ENCODE measurements at regions not wholly inside any gene's neighbourhood (a gene's known extent, or its start where the extent isn't known, plus 50 kb on each side); places are given as distances from the start of the nearest gene placed in this dataset.
"Not testable (repeated sequence)": the region's sequence is repeated elsewhere in the genome, so short reads cannot be mapped to it uniquely, and the experiment has no call there.

DNA sequence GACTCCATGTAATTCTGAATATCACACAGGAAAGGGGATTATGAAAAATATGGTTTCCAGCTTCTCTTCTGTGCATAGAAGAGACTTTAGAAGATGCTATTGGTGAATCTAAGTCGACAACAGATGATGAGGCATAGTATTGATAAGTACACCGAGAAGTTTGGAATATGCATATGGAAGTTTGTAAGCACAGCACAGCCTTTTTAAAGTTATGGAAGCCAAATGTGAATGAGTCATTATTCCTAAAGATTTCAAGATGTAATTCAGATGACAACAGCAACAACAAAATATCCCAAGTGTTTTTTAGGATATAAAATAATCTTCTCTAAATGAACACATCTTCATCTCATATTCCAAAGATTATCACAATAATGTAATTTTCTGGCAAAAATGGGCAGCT lies 1723.3 kb downstream of the EFNA5 start:
- no peak for DNase-seq

DNA sequence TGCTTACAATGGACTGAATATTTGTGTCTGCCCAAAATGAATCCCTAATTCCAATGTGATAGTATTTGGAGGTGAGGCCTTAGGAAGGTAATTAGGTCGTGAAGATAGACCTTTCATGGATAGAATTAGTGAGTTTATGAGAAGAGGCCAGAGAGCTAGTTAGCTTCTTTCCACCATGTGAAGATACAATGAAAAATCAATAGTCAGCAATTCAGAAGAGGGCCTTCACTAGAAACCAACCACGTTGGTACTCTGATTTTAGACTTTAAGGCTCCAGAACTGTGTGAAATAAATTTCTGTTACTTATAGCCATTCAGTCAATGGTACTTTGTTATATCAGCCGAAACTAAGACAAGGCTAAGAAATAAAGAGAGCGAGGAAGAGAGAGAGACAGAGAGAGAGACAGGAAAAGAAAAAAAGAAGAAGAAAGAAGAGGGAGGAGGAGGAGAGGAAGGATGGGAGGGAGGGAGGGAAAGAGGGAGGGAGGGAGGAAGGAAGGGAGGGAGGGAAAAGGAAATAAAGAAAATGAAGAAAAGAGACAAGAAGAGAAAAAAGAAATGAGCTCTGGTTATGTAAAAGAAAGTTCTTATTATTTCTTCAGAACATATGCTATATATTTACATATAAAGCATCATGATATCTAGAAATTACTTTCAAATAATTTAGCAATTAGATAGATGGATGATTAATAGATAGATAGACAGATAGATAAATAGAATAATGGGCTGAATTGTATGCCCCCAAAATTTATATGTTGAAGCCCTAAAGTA lies 1725.3 kb downstream of the EFNA5 start:
- DNase-seq = no peak

DNA sequence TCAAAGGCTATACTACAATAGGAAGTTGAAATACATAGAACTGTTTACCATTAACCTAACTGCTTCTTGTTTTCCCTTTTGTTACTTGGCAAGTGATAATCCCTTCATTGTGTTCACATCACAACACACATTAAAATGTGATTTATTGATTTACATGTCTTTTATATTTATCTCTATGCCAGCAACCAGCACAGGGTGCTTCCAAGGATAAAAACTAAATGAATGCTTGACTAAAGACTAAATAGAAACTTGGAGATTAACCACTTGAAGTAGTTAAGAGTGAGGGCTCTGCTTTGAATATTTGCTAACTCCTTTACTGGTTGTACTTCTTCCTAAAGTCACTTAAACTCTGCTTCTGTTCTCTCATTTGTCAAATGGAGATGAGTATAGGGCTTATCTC lies 1730.6 kb downstream of the EFNA5 start:
- no peak for DNase-seq

DNA sequence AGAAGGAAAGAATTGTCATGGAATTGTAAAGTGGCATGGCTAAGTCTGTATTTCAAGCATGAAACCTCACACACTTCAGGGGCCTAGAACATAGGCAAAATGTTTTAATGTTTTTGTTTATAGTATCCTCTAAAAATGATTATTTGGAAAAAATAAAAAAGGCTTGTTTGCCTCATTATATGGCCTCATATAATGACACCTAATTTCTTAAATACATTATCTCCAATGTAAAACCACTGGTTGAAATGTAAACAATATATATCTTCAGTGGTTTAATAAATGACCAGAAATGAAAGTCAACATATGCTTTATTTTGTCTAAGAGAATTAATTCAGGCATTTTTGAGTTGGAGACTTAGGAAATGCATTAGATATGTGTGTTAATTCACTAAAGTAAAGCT lies 1736.6 kb downstream of the EFNA5 start:
- no peak for DNase-seq

DNA sequence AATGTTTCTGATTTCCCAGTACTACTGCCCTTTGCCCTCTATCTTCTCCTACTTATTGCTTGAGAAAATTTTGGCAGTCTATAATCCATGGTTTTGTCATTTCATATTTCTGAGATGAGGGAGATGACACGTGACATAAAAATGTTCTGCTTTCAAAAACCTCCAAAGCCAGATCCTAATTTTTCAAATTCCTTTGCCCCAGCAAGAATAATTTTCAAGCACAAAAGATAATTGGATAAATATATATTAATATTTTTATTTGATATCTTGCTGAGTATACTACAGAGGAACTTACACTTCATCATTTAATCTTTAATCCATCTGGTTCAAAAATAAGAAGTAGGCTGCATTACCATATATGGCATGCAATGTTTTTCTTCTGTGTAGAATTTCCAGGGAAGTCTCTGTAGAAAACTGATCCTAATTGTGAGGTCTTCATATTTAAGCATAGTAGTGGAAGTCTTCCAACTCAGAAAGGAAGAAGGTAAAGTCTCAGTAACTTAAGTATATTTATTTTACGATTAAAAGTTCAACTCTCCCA lies 1738.8 kb downstream of the EFNA5 start:
- DNase-seq = no peak

DNA sequence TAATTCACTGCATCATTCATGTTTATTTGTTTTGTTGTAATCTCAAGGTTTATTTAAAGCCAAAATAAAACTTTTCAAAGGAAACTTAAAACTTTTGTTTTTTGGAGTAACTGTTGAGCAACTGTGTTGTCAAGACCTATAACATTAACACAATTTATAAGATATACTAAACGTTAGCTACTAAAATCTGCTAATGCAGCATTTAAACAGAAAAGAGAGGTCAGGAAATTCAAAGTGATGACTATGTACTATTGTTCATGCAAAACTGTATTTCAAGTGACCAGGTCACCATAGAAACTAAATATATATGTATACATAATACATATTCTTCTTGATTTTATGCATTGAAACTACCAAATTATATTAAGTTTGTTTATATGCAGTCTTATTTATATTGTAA lies 1740.9 kb downstream of the EFNA5 start:
- DNase-seq = no peak

DNA sequence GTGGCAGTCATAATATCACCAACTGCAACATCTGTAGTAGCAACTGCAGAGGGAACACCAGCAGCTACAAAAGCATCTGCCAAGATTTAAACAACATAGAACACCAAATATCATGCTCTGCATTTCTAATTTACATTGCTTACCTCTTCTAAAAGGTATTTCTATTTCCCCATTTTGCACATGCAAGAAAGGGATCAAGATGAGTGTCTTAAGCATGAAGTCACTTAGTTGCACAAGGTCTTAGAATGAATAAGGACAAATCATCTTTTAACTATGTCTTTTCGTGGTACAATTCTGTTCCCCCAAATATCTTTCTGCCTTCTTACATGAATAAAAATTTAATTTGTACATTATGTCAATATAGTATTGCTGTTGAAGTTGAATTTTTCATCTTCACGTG lies 1746.4 kb downstream of the EFNA5 start:
- no peak for DNase-seq

DNA sequence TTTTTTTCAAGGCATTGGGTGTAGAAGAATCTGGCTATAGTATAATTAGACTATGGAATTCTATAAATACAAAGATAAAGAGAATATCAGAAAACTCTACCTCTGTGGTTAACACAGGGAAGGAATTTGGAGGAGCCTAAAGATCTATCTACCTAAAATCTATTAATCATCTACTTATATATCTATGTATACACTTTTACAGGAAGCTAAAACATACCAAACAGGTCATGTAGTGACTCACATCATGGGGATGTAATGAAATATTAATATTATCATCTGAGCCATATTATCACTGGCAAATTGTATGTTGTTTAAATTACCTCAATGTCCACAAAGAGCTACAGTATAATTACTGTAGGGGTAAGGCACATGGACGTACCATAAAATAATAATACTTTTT lies 1748.2 kb downstream of the EFNA5 start:
- DNase-seq = no peak

DNA sequence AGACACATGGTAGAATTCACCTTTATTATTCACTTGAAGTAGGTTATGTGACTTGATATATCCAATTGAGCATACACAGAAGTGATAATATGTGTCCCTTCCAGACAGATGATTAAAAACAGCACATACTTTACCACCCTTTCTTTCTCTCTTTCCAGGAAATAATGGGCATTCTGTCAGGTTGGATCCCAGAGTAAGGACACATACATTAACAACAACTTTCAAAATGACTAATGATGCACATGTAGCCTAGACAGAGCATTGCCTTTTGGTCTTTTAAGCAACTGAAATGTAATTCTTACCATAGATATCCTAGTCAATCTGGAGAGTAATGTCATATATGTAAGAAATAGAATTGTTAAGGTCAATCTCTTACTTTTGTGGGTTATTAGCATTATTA lies 1748.7 kb downstream of the EFNA5 start:
- no peak for DNase-seq

DNA sequence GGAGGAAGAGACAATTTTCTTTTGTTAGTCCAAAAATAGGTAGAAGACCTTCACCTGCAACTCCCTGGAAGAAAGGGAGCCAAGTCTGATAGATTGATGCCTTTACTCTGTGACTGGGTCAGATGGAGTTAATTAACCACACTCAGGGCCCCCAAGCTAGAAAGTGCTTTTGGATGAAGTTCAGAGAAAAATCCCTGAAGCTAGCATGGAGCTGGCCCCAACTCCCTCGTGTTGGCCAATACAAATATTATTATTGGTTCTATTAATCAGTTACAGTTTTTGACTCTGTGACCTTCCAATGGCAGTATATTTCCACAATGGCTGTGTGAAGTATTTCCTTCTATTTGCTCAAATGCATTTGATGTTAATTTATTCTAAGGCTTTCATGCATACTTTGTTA lies 1753.5 kb downstream of the EFNA5 start:
- DNase-seq = no peak

DNA sequence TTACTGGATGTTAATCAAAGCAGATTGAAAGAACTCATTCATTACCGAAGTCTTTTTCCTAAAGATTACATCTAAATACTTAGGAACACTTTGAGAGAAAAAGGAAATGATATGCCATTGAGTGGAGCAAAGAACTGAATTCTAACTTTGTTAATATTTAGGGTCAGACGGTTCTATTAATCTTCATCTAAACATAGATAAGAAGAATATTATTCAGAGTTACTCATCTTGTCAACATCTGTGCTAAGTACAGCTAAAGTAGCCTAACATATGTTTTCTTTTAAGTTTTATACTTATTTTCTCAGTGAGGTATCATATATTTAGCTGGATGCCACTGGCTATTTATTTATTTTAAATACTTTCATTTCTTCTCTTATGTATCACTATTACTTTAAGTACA lies 1763.7 kb downstream of the EFNA5 start:
- no peak for DNase-seq

DNA sequence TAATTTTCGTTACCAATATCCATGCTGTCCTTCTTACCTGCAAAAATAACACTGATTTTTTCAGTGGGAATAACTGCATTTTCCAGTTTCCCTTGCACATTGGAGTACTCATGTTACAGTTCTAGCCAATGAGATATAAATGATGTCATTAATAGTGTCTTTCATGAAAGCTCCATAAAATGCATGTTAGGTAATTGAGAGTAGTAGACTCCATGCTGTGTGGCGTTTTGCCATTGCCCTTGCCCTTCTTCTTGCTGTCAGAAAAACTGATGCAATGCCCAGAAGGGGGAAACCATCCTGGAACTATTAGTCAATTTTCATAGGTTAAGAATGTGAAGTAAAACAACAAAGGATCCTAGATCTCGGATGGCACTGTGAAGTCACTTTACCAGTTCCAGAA lies 1765.3 kb downstream of the EFNA5 start:
- no peak for DNase-seq

DNA sequence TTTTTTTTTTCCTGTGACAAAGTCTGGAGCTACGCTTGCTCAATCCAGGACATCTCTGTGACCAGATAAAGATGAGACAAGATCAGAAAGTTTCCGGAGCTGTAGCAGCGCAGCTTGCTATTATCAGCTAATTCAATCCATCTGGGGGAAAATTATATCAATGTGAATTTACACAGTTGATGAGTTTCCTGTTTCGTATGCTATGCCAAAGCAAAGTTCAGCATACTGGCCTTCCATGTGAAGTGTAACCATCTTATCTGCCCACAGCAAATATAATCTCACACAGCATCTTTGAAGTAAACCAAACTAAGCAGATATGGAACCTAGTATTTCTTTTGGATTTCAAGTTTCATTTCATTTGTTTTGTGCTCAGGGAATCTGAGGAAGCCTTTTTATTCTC lies 1767.7 kb downstream of the EFNA5 start:
- no peak for DNase-seq

DNA sequence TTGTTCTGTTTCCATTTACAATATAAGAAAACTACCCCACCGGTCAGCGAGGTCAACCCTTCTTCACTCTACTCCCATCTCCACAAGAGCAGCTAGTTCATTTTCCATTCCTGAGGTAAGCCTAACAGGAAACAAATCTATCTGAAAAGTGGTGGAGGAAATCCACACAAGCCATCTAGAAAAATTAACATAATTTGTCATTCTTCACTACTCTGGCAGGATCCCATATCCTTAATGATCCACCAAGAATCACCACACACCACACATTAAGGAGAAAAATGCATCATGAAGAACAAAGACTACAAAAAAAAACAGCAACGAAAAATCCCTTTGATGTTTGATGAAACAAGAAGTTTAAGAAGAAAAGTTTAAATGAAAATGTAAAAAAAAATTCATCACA lies 1771.0 kb downstream of the EFNA5 start:
- no peak for DNase-seq

DNA sequence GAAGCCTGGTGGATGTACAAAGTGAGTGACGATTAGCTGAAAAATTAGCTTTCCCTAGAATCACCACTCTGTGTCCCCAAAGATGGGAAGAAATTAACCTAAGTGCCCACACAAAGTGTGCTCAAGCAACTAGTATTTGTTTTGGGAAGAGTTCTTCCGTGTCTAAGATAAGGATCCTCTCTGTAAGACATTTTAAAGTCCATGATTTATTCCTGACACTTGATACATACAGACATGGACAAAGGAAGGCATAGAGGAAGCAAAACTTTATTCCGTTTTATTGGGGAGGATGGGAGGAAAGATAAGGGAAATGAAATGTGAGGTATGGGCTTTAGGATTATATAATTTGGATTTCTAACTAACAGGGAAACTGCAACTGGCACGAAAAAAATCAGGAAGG lies 1772.6 kb downstream of the EFNA5 start:
- no peak for DNase-seq

DNA sequence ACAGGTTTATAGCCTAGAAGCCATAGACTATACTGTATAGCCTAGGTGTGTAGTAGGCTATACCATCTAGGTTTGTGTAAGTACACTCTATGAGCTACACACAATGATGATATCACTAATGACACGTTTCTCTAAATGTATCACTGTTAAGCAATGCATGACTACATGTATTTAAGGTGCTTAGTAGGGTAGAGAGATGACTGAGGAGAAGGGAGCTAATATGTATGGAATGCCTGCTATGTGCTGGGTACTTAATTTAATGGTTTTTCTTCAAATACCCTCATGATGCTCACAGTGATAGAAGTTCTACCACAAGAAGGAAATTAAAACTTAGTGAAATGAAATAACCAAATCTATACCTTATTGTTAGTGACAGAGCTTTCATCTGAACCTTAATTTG lies 1785.5 kb downstream of the EFNA5 start:
- DNase-seq = no peak

DNA sequence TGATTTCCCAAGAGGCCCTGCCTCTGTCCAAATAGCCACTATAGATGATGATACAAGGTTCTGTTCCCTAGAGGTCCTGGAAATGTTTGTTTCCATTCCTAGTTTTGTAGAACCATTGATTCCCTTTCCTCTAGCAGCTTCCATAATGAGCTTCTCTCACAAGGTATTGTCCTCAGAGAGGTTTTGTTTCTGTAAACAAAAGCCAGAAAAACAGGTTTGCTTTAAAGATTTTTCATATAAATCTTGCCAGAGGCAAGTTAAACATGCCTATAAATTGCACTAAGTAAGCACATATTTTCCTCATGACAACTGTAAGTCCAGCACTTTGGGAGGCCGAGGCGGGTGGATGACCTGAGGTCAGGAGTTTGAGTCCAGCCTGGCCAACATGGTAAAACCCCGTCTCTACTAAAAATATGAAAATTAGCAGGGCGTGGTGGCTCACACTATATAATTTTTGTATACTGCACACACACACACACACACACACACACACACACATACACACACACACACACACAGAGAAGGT lies 1787.7 kb downstream of the EFNA5 start:
- DNase-seq = peak; percentile 26

DNA sequence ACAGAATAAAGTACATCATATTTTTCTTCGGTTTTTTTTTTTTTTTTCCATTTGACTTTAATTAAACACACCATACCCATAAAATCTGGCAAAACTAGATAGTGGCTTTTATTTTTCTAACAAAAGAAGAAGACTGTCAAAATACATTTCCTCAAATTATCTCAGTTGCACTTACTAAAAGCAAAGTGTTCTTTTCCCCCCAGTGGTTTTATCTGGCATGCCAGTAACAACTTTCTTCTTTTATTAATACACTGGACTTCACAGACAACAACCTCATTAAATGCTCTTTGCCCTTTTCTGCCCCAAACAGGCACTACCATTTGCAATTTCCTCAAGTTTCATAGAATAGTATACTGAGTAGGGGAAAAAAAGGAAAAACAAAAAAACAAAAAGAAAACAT lies 1792.3 kb downstream of the EFNA5 start:
- no peak for DNase-seq

DNA sequence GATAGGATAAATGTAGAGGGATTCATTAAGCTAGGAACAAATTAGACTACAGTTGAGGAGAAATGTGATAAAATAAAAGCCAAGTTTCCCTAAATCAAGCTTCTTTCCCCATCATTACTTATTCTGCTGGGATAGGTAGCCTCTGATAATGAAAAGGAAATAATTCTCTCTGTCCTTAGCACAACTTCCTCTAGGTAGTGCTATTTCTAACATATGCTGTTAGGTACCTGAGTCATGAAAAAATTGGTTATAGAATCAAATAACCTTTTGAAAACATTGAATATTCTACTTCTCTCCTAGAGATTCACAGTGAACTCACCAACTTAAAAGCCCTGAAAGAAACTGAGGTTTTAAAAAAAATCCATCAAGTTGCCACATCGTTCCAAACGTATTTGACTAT lies 1793.1 kb downstream of the EFNA5 start:
- no peak for DNase-seq

DNA sequence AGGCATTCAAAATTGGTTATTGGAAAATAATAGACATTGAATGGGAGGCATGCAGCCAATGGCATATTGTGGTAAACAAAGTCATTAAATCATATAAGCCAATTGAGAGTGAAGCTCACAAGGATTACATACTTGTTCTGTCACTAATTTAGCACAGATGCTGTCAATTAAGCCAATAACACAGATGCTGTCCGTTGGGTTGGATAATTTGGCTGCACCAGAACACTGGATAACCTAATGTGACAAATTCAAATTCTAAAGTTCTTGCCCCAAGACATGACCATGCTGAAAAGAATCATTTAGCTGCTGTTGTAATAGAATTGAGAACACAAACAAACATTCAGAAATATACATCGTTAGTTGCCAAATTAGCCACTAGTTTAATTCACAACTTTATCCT lies 1796.4 kb downstream of the EFNA5 start:
- no peak for DNase-seq

DNA sequence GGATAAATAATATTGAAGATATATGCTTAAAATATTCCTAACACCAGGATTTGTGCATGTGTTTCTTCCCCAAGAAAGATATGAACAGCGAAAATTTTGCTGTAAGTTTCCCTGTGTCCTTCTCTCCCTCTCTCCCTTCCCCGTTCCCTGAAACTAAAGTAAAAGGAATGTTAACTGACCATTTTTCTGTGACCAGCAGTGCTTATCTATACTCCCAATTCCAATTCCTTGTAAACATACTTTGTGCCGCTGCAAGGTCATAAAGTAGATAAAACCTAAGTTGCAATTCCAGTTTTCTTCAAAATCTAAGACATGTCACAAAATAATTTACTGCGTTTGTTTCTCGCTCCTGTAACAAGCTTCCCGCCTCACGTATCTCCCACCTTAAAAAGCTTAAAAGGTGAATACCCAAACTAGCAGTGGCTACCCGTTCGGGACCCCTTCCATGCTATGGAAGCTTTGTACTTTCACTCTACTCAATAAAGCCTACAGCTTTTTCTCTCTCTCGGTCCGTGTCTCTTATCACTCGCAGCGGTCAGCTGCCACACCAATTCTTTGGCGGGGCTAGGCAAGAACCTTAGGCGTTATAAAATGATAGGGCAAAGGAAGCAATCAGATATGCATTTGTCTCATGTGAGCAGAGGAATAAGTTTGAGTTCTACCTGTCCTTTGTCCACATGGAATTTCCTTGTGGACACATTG lies 1798.0 kb downstream of the EFNA5 start:
- no peak for DNase-seq

DNA sequence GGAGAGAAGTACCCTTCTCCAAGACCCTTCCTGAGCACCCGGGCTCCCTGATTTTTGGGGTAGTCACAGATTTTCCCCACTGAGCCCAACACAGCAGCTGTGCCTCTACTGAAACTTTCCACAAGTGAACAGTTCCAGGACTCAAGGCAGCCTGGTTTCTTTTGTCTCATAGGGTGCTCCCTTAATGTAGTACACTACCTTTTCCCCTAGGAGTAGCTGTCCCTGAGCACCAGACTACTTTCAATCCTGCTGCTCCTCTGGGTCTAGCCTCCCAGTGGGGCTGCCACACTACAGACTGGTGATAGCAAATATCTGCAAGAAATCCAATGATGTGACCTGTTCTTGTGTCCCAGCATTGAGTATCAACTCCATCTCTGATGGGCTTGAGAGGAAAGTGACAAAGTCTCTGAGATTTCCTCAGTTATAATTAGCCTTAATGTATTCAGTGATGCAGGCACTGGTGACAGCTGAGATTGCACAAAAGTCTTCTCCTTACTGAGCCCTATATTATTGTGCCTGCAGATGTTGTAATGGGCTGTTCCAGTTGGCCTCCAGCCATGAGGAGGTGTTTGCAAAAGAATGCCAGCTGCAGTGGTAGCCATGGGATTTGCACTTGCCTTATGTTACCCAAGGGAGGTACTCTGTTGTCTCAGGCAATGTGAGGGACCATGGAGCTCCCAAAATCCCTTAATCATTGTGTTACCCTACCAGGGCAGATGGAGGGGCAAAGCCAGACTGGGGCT lies 1802.5 kb downstream of the EFNA5 start:
- DNase-seq = no peak

DNA sequence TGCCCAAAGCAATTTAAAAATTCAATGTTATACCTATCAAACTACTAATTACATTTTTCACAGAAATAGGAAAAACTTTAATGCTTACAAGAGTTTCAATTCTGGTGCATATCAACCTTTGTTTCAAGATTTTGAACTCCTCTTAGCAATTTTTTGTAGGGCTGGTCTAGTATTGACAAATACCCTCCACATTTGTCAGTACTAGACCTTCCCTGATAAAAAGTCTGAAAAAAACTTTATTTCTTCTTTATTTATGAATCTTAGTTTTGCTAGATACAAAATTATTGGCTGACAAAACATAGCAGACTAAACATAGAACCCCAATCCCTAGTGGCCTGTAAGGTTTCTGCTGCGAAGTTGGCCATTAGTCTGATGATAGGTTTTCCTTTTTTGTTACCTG lies 1804.9 kb downstream of the EFNA5 start:
- no peak for DNase-seq

DNA sequence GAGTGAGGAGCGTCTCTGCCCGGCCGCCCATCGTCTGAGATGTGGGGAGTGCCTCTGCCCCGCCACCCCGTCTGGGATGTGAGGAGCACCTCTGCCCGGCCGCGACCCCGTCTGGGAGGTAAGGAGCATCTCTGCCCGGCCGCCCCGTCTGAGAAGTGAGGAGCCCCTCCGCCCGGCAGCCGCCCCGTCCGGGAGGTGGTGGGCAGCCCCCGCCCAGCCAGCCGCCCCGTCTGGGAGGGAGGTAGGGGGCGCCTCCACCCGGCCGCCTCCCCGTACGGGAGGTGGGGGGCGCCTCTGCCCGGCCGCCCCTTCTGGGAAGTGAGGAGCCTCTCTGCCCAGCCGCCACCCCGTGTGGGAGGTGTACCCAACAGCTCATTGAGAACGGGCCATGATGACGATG lies 1811.4 kb downstream of the EFNA5 start:
- not testable (repeated sequence) for DNase-seq
